22Rv1 (cell line): ENCODE measurements at regions not wholly inside any gene's neighbourhood (a gene's known extent, or its start where the extent isn't known, plus 50 kb on each side); places are given as distances from the start of the nearest gene placed in this dataset.

Source experiments
- ZFX ChIP-seq: fragments of 450-650 bp; IDR thresholded peaks from 2 replicates; pipeline ENCODE4 v1.6.1; 2017; ENCODE audit warnings: antibody characterized with exemption, borderline replicate concordance
- TF ChIP-seq, protein P1 (sequence below): fragments of 450-650 bp; IDR thresholded peaks from 2 replicates; pipeline ENCODE4 v1.5.1; 2017; ENCODE audit warnings: mild to moderate bottlenecking

DNA sequence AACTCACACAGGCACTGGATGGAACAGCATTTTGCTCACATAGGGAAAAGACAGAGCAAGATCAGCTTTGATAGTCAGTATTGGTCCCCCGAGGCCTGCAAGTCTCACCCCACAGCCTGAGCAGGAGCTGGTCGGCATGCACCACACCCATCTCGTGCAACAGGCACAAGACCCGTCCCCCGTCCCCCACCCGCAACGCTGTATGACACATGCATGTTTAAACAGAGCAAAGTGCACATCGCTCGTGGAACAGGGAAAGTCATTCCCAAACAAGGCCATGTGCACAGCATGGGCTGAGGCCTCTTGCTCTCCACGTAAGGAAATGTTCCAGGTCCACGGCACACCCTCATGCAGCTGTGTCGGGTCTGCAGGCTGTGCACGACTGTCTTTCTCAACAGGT is 527.2 kb downstream of the ACTR3B start:
- TF ChIP-seq, protein P1, sequence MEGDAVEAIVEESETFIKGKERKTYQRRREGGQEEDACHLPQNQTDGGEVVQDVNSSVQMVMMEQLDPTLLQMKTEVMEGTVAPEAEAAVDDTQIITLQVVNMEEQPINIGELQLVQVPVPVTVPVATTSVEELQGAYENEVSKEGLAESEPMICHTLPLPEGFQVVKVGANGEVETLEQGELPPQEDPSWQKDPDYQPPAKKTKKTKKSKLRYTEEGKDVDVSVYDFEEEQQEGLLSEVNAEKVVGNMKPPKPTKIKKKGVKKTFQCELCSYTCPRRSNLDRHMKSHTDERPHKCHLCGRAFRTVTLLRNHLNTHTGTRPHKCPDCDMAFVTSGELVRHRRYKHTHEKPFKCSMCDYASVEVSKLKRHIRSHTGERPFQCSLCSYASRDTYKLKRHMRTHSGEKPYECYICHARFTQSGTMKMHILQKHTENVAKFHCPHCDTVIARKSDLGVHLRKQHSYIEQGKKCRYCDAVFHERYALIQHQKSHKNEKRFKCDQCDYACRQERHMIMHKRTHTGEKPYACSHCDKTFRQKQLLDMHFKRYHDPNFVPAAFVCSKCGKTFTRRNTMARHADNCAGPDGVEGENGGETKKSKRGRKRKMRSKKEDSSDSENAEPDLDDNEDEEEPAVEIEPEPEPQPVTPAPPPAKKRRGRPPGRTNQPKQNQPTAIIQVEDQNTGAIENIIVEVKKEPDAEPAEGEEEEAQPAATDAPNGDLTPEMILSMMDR, result no peak
- TF ChIP-seq ZFX, result no peak
